HG02840 (cell line): ENCODE measurements at regions not wholly inside any gene's neighbourhood (a gene's known extent, or its start where the extent isn't known, plus 50 kb on each side); places are given as distances from the start of the nearest gene placed in this dataset.

Experiments used
- ATAC-seq: cut with Tn5 transposase; IDR thresholded peaks from one replicate; pipeline ENCODE4 v1.9.1; 2021; ENCODE audit warnings: mild to moderate bottlenecking, moderate library complexity, moderate number of reproducible peaks; ENCODE audit not compliant: unreplicated experiment, low FRiP score

- no peak for ATAC-seq
Observed at GRCh38 chr19:27580906-27581305, 1632.0 kb downstream of the UQCRFS1 start.
